H1 (cell line): ENCODE measurements at regions not wholly inside any gene's neighbourhood (a gene's known extent, or its start where the extent isn't known, plus 50 kb on each side); places are given as distances from the start of the nearest gene placed in this dataset.
"Not testable (repeated sequence)": the region's sequence is repeated elsewhere in the genome, so short reads cannot be mapped to it uniquely, and the experiment has no call there.

Experiments
- CTCF ChIA-PET: fragments of 300-600 bp; sonication (Branson Sonifier 250); formaldehyde crosslinking; loops from one replicate; lab custom pipeline; 2021; ENCODE audit not compliant: partially characterized antibody; lab: Charles Lee
- POLR2A ChIA-PET: fragments of 300-600 bp; sonication (Branson Sonifier 250); formaldehyde crosslinking; loops from one replicate; lab custom pipeline; 2021; ENCODE audit warnings: inconsistent platforms; ENCODE audit not compliant: partially characterized antibody; lab: Charles Lee
- DNase-seq, 2 experiments: peaks; one replicate each; pipeline versions ENCODE4 v3.0.0 to v3.0.0-alpha.2; 2010 to 2022; ENCODE audit warnings: low spot score in 2 of 2, low read depth in 1 of 2, mixed read lengths in 1 of 2
- FAIRE-seq: peaks from 2 replicates; lab custom pipeline; 2011; peaks lifted over from hg19 to GRCh38; lab: Jason Lieb, UNC
- H2AFZ ChIP-seq: 2 replicates; pipeline ENCODE4 v1.8.1; 2012; ENCODE audit warnings: low read length, inconsistent platforms
- H2AK5ac ChIP-seq: 2 replicates; pipeline ENCODE4 v1.6.1; 2013; ENCODE audit warnings: low read depth, low read length
- H2BK120ac ChIP-seq: replicated peaks from 2 replicates; pipeline ENCODE3; 2013; ENCODE audit warnings: low read depth, low read length, inconsistent platforms
- H2BK12ac ChIP-seq: 2 replicates; pipeline ENCODE4 v1.6.1; 2013; ENCODE audit warnings: low read depth, low read length
- H2BK15ac ChIP-seq: 2 replicates; pipeline ENCODE4 v1.6.1; 2013; ENCODE audit warnings: low read length
- H2BK20ac ChIP-seq: 2 replicates; pipeline ENCODE4 v1.6.1; 2013; ENCODE audit warnings: low read length
- H2BK5ac ChIP-seq: 2 replicates; pipeline ENCODE4 v1.6.1; 2013; ENCODE audit warnings: low read depth, low read length
- H3K14ac ChIP-seq: 2 replicates; pipeline ENCODE4 v1.6.1; 2013; ENCODE audit warnings: inconsistent platforms; ENCODE audit not compliant: insufficient read length
- H3K18ac ChIP-seq: 2 replicates; pipeline ENCODE4 v1.6.1; 2013; ENCODE audit warnings: low read length; ENCODE audit errors: extremely low read depth
- H3K23ac ChIP-seq: 2 replicates; pipeline ENCODE4 v1.6.1; 2013; ENCODE audit warnings: inconsistent platforms; ENCODE audit not compliant: insufficient read length
- H3K23me2 ChIP-seq: 2 replicates; pipeline ENCODE4 v1.6.1; 2013; ENCODE audit warnings: low read depth, low read length
- H3K27ac ChIP-seq: 2 replicates; pipeline ENCODE4 v1.6.1; 2011; ENCODE audit warnings: low read depth, low read length, inconsistent platforms
- H3K27me3 ChIP-seq, 4 experiments: replicated peaks in 1 of 4; 1 replicate in 1 of 4; 2 replicates in 3 of 4; pipeline versions ENCODE4 v1.6.1 to v1.8.1; 2011 to 2013; ENCODE audit warnings: low read length in 3 of 4, mild to moderate bottlenecking in 3 of 4, inconsistent platforms in 2 of 4, mixed read lengths in 2 of 4, moderate library complexity in 1 of 4; ENCODE audit not compliant: control insufficient read depth in 3 of 4, insufficient read depth in 3 of 4; ENCODE audit errors: extremely low read depth in 1 of 4
- H3K36me3 ChIP-seq, 4 experiments: 2 replicates each; pipeline versions ENCODE4 v1.6.1 to v1.8.1; 2011 to 2013; ENCODE audit warnings: mild to moderate bottlenecking in 4 of 4, low read length in 3 of 4, moderate library complexity in 2 of 4, control low read depth in 1 of 4, inconsistent platforms in 1 of 4; ENCODE audit not compliant: insufficient read depth in 4 of 4, control insufficient read depth in 2 of 4
- H3K4ac ChIP-seq: replicated peaks from 2 replicates; pipeline ENCODE3; 2013; ENCODE audit warnings: low read length, low read depth, mixed read lengths, inconsistent platforms; ENCODE audit not compliant: insufficient read length
- H3K4me1 ChIP-seq, 4 experiments: replicated peaks in 1 of 4; 1 replicate in 1 of 4; 2 replicates in 3 of 4; pipeline versions ENCODE4 v1.6.1 to v1.8.1; 2011 to 2013; ENCODE audit warnings: low read length in 3 of 4, inconsistent platforms in 2 of 4, mixed read lengths in 1 of 4; ENCODE audit not compliant: insufficient read depth in 4 of 4, control insufficient read depth in 3 of 4
- H3K4me2 ChIP-seq, 2 experiments: 2 replicates each; pipeline versions ENCODE4 v1.6.1 to v1.8.1; 2011 to 2013; ENCODE audit warnings: low read depth in 2 of 2, low read length in 2 of 2, control low read depth in 1 of 2, inconsistent platforms in 1 of 2, mild to moderate bottlenecking in 1 of 2; ENCODE audit not compliant: insufficient read depth in 1 of 2
- H3K4me3 ChIP-seq, 4 experiments: fragments of 200-600, 300-600 bp in 1 of 4; sonication (generic), shearing (Covaris generic), sonication (Bioruptor Twin) in 1 of 4; 2 replicates each; pipeline versions ENCODE4 v1.5.1 to v1.8.1; 2011 to 2016; ENCODE audit warnings: low read length in 4 of 4, low read depth in 3 of 4, control low read depth in 2 of 4, inconsistent platforms in 2 of 4, mild to moderate bottlenecking in 2 of 4, mixed read lengths in 1 of 4, moderate library complexity in 1 of 4; ENCODE audit not compliant: insufficient read depth in 2 of 4; ENCODE audit errors: extremely low read depth in 1 of 4
- H3K56ac ChIP-seq: replicated peaks from 2 replicates; pipeline ENCODE3; 2013; ENCODE audit warnings: low read depth, mild to moderate bottlenecking, mixed read lengths, low read length, inconsistent platforms; ENCODE audit not compliant: insufficient read length
- H3K79me1 ChIP-seq: 2 replicates; pipeline ENCODE4 v1.6.1; 2013; ENCODE audit warnings: low read depth, low read length, control low read depth
- H3K79me2 ChIP-seq, 2 experiments: 2 replicates each; pipeline versions ENCODE4 v1.6.1 to v1.8.1; 2012 to 2013; ENCODE audit warnings: low read length in 2 of 2, mild to moderate bottlenecking in 2 of 2, inconsistent platforms in 1 of 2; ENCODE audit not compliant: insufficient read depth in 2 of 2, control insufficient read depth in 1 of 2
- H3K9ac ChIP-seq, 4 experiments: replicated peaks in 1 of 4; 1 replicate in 1 of 4; 2 replicates in 3 of 4; pipeline versions ENCODE4 v1.6.1 to v1.8.1; 2011 to 2013; ENCODE audit warnings: low read depth in 3 of 4, low read length in 3 of 4, control low read depth in 2 of 4, mild to moderate bottlenecking in 2 of 4, moderate library complexity in 2 of 4, inconsistent platforms in 1 of 4; ENCODE audit errors: extremely low read depth in 1 of 4
- H3K9me3 ChIP-seq, 2 experiments: 2 replicates each; pipeline versions ENCODE4 v1.6.1 to v1.8.1; 2012 to 2013; ENCODE audit warnings: mild to moderate bottlenecking in 2 of 2, moderate library complexity in 2 of 2, control low read depth in 1 of 2, inconsistent platforms in 1 of 2, low read depth in 1 of 2, low read length in 1 of 2, mixed read lengths in 1 of 2; ENCODE audit not compliant: insufficient read depth in 2 of 2
- H4K20me1 ChIP-seq, 2 experiments: replicated peaks in 1 of 2; 2 replicates each; pipeline versions ENCODE3 to v1.8.1; 2011 to 2013; ENCODE audit warnings: inconsistent platforms in 2 of 2, low read length in 2 of 2, mild to moderate bottlenecking in 1 of 2; ENCODE audit not compliant: insufficient read depth in 2 of 2, control insufficient read depth in 1 of 2
- H4K5ac ChIP-seq: 2 replicates; pipeline ENCODE4 v1.6.1; 2013; ENCODE audit warnings: low read length, low read depth, mixed read lengths, inconsistent platforms; ENCODE audit not compliant: insufficient read length
- H4K8ac ChIP-seq: 2 replicates; pipeline ENCODE4 v1.8.0; 2013; ENCODE audit warnings: mild to moderate bottlenecking, moderate library complexity, low read length, inconsistent platforms; ENCODE audit not compliant: insufficient read depth; ENCODE audit errors: extremely low read depth
- H4K91ac ChIP-seq: replicated peaks from 2 replicates; pipeline ENCODE3; 2013; ENCODE audit warnings: low read length, mixed read lengths, inconsistent platforms; ENCODE audit not compliant: insufficient read length
- EP300 ChIP-seq, 2 experiments: IDR thresholded peaks; 1 replicate in 1 of 2; 2 replicates in 1 of 2; pipeline ENCODE4 v1.6.1; 2011 to 2012; ENCODE audit warnings: low read depth in 2 of 2, low read length in 2 of 2, mild to moderate bottlenecking in 2 of 2, borderline replicate concordance in 1 of 2, inconsistent platforms in 1 of 2, moderate library complexity in 1 of 2
- RFX5 ChIP-seq: IDR thresholded peaks from 2 replicates; pipeline ENCODE4 v1.6.1; 2011; ENCODE audit warnings: low read depth, low read length, improper control_type of control experiment, borderline replicate concordance
- SIRT6 ChIP-seq: IDR thresholded peaks from one replicate; pipeline ENCODE4 v1.7.1; 2012; ENCODE audit warnings: low read length, inconsistent platforms
- SIX5 ChIP-seq: IDR thresholded peaks from 2 replicates; pipeline ENCODE4 v1.6.1; 2011; ENCODE audit warnings: mild to moderate bottlenecking, low read depth, low read length
- WGBS, 2 experiments: shearing (Covaris generic) in 1 of 2; methylation state at CpG; one replicate each; pipeline versions ENCODE4 v1.1.6 to v1.1.7; 2013 to 2015; ENCODE audit warnings: low lambda C conversion rate in 2 of 2, mixed read lengths in 2 of 2, inconsistent platforms in 1 of 2, low coverage in 1 of 2, missing lambda C conversion rate in 1 of 2; ENCODE audit not compliant: insufficient replicate concordance in 2 of 2, insufficient coverage in 1 of 2, insufficient read length in 1 of 2; ENCODE audit errors: extremely low coverage in 1 of 2, missing lambda C conversion rate in 1 of 2; 5-methylcytosine and 5-hydroxymethylcytosine counted together

GRCh38 chr9:107767711-107768110 lies 278.1 kb upstream of the KLF4 start (continued):
- TF ChIP-seq SIX5 = no peak
- TF ChIP-seq SIRT6 = no peak
- no peak for TF ChIP-seq RFX5
- no peak for TF ChIP-seq EP300 (IDR thresholded peaks at IDR 0.05; ENCODE audit: borderline replicate concordance in 1 of 2, low read depth in 2 of 2, low read length in 2 of 2)

- FAIRE-seq, H3K4ac ChIP-seq, H2BK12ac ChIP-seq, H3K23ac ChIP-seq, H3K36me3 ChIP-seq, H3K18ac ChIP-seq, H3K27ac ChIP-seq, H3K23me2 ChIP-seq, H2BK15ac ChIP-seq, H3K4me3 ChIP-seq, H4K8ac ChIP-seq, H4K20me1 ChIP-seq, CTCF ChIA-PET, H2BK5ac ChIP-seq, DNase-seq, H2BK120ac ChIP-seq, H3K79me1 ChIP-seq, POLR2A ChIA-PET, H3K9me3 ChIP-seq, H2AFZ ChIP-seq, H3K14ac ChIP-seq, H3K4me1 ChIP-seq, H4K91ac ChIP-seq, H3K9ac ChIP-seq, H3K56ac ChIP-seq, H2AK5ac ChIP-seq, H3K27me3 ChIP-seq, H2BK20ac ChIP-seq, H3K4me2 ChIP-seq, H3K79me2 ChIP-seq, H4K5ac ChIP-seq: not testable (repeated sequence)
- WGBS, 2 experiments = 85% methylated on average over 2 of the region's 2 CpGs; no CpG with 5 or more reads in 1 of the 2 experiments
Measured at GRCh38 chr9:107763469-107763868, 273.9 kb upstream of the KLF4 start.
